Type B pancreatic cell (in vitro differentiated cells): ENCODE measurements at regions not wholly inside any gene's neighbourhood (a gene's known extent, or its start where the extent isn't known, plus 50 kb on each side); places are given as distances from the start of the nearest gene placed in this dataset.

ENCODE experiments used
- DNase-seq: peaks from one replicate; pipeline ENCODE4 v3.0.0; 2021; ENCODE audit warnings: mixed read lengths; ENCODE audit not compliant: unreplicated experiment; ENCODE audit errors: extremely low spot score
- H3K27ac Mint-ChIP-seq: 2 replicates; pipeline ENCODE4 v1.8.0; 2021; ENCODE audit warnings: mild to moderate bottlenecking, mixed read lengths
- H3K27me3 Mint-ChIP-seq: 2 replicates; pipeline ENCODE4 v1.8.0; 2021; ENCODE audit warnings: mixed read lengths
- H3K36me3 Mint-ChIP-seq: 2 replicates; pipeline ENCODE4 v1.8.0; 2021; ENCODE audit warnings: mixed read lengths
- H3K4me1 Mint-ChIP-seq: one replicate; pipeline ENCODE4 v1.8.0; 2021; ENCODE audit warnings: mixed read lengths; ENCODE audit not compliant: unreplicated experiment
- H3K4me3 Mint-ChIP-seq: 2 replicates; pipeline ENCODE4 v1.8.0; 2021; ENCODE audit warnings: mild to moderate bottlenecking, mixed read lengths
- H3K9me3 Mint-ChIP-seq: 2 replicates; pipeline ENCODE4 v1.8.0; 2021; ENCODE audit warnings: mixed read lengths
- CTCF ChIP-seq: fragments of 200-600 bp; sonication (generic); conservative IDR thresholded peaks from 2 replicates; pipeline ENCODE4 v1.5.0; 2021; ENCODE audit warnings: antibody characterized with exemption, mild to moderate bottlenecking

GRCh38 chr5:56763711-56764466, 51.5 kb upstream of the MAP3K1 start:
- no peak for TF ChIP-seq CTCF
- Mint-ChIP-seq H3K27ac (no peak overlapping the region), H3K4me1 (peaks cover 27% of the 10 kb centered on the region), H3K36me3 (no peaks in the 10 kb centered on the region), H3K4me3 (no peak overlapping the region), H3K27me3 (no peaks in the 10 kb centered on the region), H3K9me3 (no peaks in the 10 kb centered on the region)
- no peak for DNase-seq

GRCh38 chr5:56763182-56763581, 52.2 kb upstream of the MAP3K1 start:
- Mint-ChIP-seq H3K27me3 (no peaks in the 10 kb centered on the region), H3K9me3 (no peaks in the 10 kb centered on the region), H3K4me3 (no peak overlapping the region), H3K27ac (no peak overlapping the region), H3K4me1 (peaks cover 27% of the 10 kb centered on the region), H3K36me3 (no peaks in the 10 kb centered on the region)
- TF ChIP-seq CTCF, result no peak
- no peak for DNase-seq

GRCh38 chr5:56761151-56761885, 54.0 kb upstream of the MAP3K1 start:
- Mint-ChIP-seq H3K27me3 (no peaks in the 10 kb centered on the region), H3K36me3 (no peaks in the 10 kb centered on the region), H3K27ac (peak overlapping the region; percentile 91), H3K4me3 (no peak overlapping the region), H3K9me3 (no peaks in the 10 kb centered on the region), H3K4me1 (peaks cover 34% of the 10 kb centered on the region)
- no peak for DNase-seq
- TF ChIP-seq CTCF, result no peak

- TF ChIP-seq CTCF, result no peak
- H3K9me3 Mint-ChIP-seq, result no peaks in the 10 kb centered on the region
- H3K27ac Mint-ChIP-seq, result peak overlapping the region; percentile 91
- no peaks in the 10 kb centered on the region for H3K27me3 Mint-ChIP-seq
- no peaks in the 10 kb centered on the region for H3K36me3 Mint-ChIP-seq
- no peak overlapping the region for H3K4me3 Mint-ChIP-seq
- DNase-seq, result no peak
- H3K4me1 Mint-ChIP-seq, result peaks cover 34% of the 10 kb centered on the region
These were observed 54.6 kb upstream of the MAP3K1 start for GRCh38 chr5:56760723-56761122.

- no peak for TF ChIP-seq CTCF
- Mint-ChIP-seq H3K4me3 (peak overlapping the region; percentile 18), H3K27me3 (no peaks in the 10 kb centered on the region), H3K27ac (peak overlapping the region; percentile 91), H3K9me3 (no peaks in the 10 kb centered on the region), H3K4me1 (peaks cover 34% of the 10 kb centered on the region), H3K36me3 (no peaks in the 10 kb centered on the region)
- no peak for DNase-seq
These were observed 55.7 kb upstream of the MAP3K1 start for GRCh38 chr5:56759521-56760216.
